Adrenal gland (tissue), 9 donors: ENCODE measurements at regions not wholly inside any gene's neighbourhood (a gene's known extent, or its start where the extent isn't known, plus 50 kb on each side); places are given as distances from the start of the nearest gene placed in this dataset.

Source experiments
- DNase-seq, 7 donors: peaks; one replicate each; pipeline ENCODE4 v3.0.0-alpha.2; 2019 to 2020
- H3K27ac ChIP-seq, 5 donors: fragments of 200-600 bp; sonication (generic) in 4 of 5; 1 replicate in 3 of 5; 2 replicates in 2 of 5; pipeline versions ENCODE4 v1.5.1 to v1.8.0; 2016 to 2020; ENCODE audit warnings: mild to moderate bottlenecking in 1 of 5
- H3K27me3 ChIP-seq: fragments of 200-600 bp; 2 replicates; pipeline ENCODE4 v1.8.0; 2021
- H3K36me3 ChIP-seq, 2 donors: fragments of 200-600 bp; replicated peaks in 1 of 2; 1 replicate in 1 of 2; 2 replicates in 1 of 2; pipeline versions ENCODE4 v1.5.1 to v1.8.0; 2018 to 2022
- H3K4me1 ChIP-seq, 2 donors: fragments of 200-600 bp; replicated peaks in 1 of 2; 1 replicate in 1 of 2; 2 replicates in 1 of 2; pipeline versions ENCODE4 v1.5.1 to v1.8.0; 2018 to 2021
- H3K4me3 ChIP-seq, 4 donors: fragments of 200-600 bp; sonication (generic) in 3 of 4; one replicate each; pipeline ENCODE4 v1.5.1; 2016 to 2018
- H3K9me3 ChIP-seq, 3 donors: fragments of 200-600 bp; sonication (generic) in 1 of 3; replicated peaks in 1 of 3; 1 replicate in 2 of 3; 2 replicates in 1 of 3; pipeline versions ENCODE4 v1.5.1 to v1.8.0; 2016 to 2021
- CTCF ChIP-seq, 6 experiments: fragments of 450-650 bp in 4 of 6; fragments of 200-600 bp in 2 of 6; sonication (generic) in 1 of 6; IDR thresholded peaks; 1 replicate in 5 of 6; 2 replicates in 1 of 6; pipeline versions ENCODE4 v1.5.1 to v1.8.0; 2016 to 2021; ENCODE audit warnings: antibody characterized with exemption in 6 of 6, mild to moderate bottlenecking in 2 of 6, moderate library complexity in 1 of 6
- POLR2A ChIP-seq, 2 donors: fragments of 450-650 bp; IDR thresholded peaks; one replicate each; pipeline ENCODE4 v1.6.1; 2017; ENCODE audit warnings: antibody characterized with exemption in 2 of 2, mild to moderate bottlenecking in 2 of 2, moderate library complexity in 1 of 2
- WGBS, 4 donors: extraction: QIAGEN DNeasy Blood & Tissue Kit in 2 of 4; methylation state at CpG; one replicate each; pipeline versions ENCODE4 v1.1.5 to v1.1.7; 2013 to 2017; 5-methylcytosine and 5-hydroxymethylcytosine counted together
- intact Hi-C, 2 donors: fragments of 100-400 bp; cut with DNase I; formaldehyde crosslinking; loops; one replicate each; pipeline versions ENCODE4 v1.14.1 to v1.15.0; 2022 to 2023
- donor health status: healthy with polysubstance abuse.
- donor health status: Bipolar disorder and iron deficiency.
- donor health status: DM: yes; HTN: yes; CAD: no.
- donor health status: DM: no; HTN: no; CAD: no.
- donor health status: DM: no; HTN: no; CAD: no.

- DNase-seq = no peak
- TF ChIP-seq CTCF (IDR thresholded peaks at IDR 0.05) = no peak
- TF ChIP-seq POLR2A (IDR thresholded peaks at IDR 0.05) = no peak
- Histone ChIP-seq H3K4me3 (no peak overlapping the region), H3K4me1 (no peaks in the 10 kb centered on the region), H3K36me3 (no peaks in the 10 kb centered on the region), H3K9me3 (no peaks in the 10 kb centered on the region), H3K27me3 (no peaks in the 10 kb centered on the region), H3K27ac (no peak overlapping the region)
- WGBS, 4 donors = 58 to 73% (median 64%) methylated on average over 3 of the region's 3 CpGs
- intact Hi-C loops = no loop called here
Measured at GRCh38 chr10:10492420-10492819, 525.3 kb upstream of the CELF2 start.

GRCh38 chr10:10493833-10494232 is 523.8 kb upstream of the CELF2 start:
- 73 to 87% (median 77%) methylated on average over 3 to 4 of the region's 4 CpGs for WGBS, 4 donors
- H3K27me3 ChIP-seq = no peaks in the 10 kb centered on the region

GRCh38 chr10:10497245-10497644 is 520.4 kb upstream of the CELF2 start:
- no peaks in the 10 kb centered on the region for H3K9me3 ChIP-seq
- no peaks in the 10 kb centered on the region for H3K4me1 ChIP-seq
- DNase-seq = no peak
- intact Hi-C loops = no loop called here
- H3K27me3 ChIP-seq = no peaks in the 10 kb centered on the region
- TF ChIP-seq POLR2A (IDR thresholded peaks at IDR 0.05) = no peak
- no peak for TF ChIP-seq CTCF (IDR thresholded peaks at IDR 0.05)
- H3K4me3 ChIP-seq = no peak overlapping the region
- H3K27ac ChIP-seq = no peak overlapping the region
- 85 to 95% (median 93%) methylated on average over 3 of the region's 3 CpGs for WGBS, 4 donors
- no peaks in the 10 kb centered on the region for H3K36me3 ChIP-seq

More at GRCh38 chr10:10493833-10494232, 523.8 kb upstream of the CELF2 start:
- Histone ChIP-seq H3K9me3 (no peaks in the 10 kb centered on the region), H3K4me3 (no peak overlapping the region), H3K27ac (no peak overlapping the region), H3K4me1 (no peaks in the 10 kb centered on the region), H3K36me3 (no peaks in the 10 kb centered on the region)
- no peak for DNase-seq
- TF ChIP-seq CTCF (IDR thresholded peaks at IDR 0.05) (no peak), POLR2A (IDR thresholded peaks at IDR 0.05) (no peak)
- intact Hi-C loops = no loop called here

- Histone ChIP-seq H3K27ac (no peak overlapping the region), H3K9me3 (no peaks in the 10 kb centered on the region), H3K4me3 (no peak overlapping the region), H3K36me3 (no peaks in the 10 kb centered on the region), H3K4me1 (no peaks in the 10 kb centered on the region), H3K27me3 (no peaks in the 10 kb centered on the region)
- TF ChIP-seq POLR2A (IDR thresholded peaks at IDR 0.05) = no peak
- TF ChIP-seq CTCF (IDR thresholded peaks at IDR 0.05) = no peak
- intact Hi-C loops = no loop called here
- no peak for DNase-seq
- 74 to 92% (median 81%) methylated on average over 3 of the region's 3 CpGs for WGBS, 4 donors
Measured at GRCh38 chr10:10498781-10499180, 518.9 kb upstream of the CELF2 start.
